ENCODE measurements at regions not wholly inside any gene's neighbourhood (a gene's known extent, or its start where the extent isn't known, plus 50 kb on each side); places are given as distances from the start of the nearest gene placed in this dataset.

- peaks cover 0 to 26% (median 15%) of the 10 kb centered on the region in 11 donors for H3K9me3 ChIP-seq
- no peaks in the 10 kb centered on the region for H3K36me3 ChIP-seq
- ATAC-seq: no peak
- DNase-seq: no peak
- intact Hi-C loops (cut with DNase I): loop anchor here (1.0 to 10.0 kb wide), 13 partner anchors 101 to 914 kb away; no protein-coding TSS in a partner anchor
- no peak overlapping the region for H3K4me3 ChIP-seq
- H3K4me1 ChIP-seq: no peaks in the 10 kb centered on the region
- 75 to 78% methylated on average over 8 of the region's 8 CpGs for WGBS, 2 donors
- H3K27ac ChIP-seq: no peak overlapping the region
- no peak for TF ChIP-seq CTCF (IDR thresholded peaks at IDR 0.05)
- H3K27me3 ChIP-seq: peaks cover 0 to 16% (median 0%) of the 10 kb centered on the region in 7 donors
Observed at GRCh38 chr1:29793653-29794348, 557.5 kb downstream of the PTPRU start.

GRCh38 chr1:29793101-29793546 is 556.8 kb downstream of the PTPRU start:
- H3K4me1 ChIP-seq: no peaks in the 10 kb centered on the region
- no peak overlapping the region for H3K27ac ChIP-seq
- TF ChIP-seq CTCF (IDR thresholded peaks at IDR 0.05): peak; percentile 63 to 85 (median 81)
- H3K4me3 ChIP-seq: no peak overlapping the region
- peak; percentile 55 to 87 (median 79) for ATAC-seq
- intact Hi-C loops (cut with DNase I): loop anchor here (1.0 to 10.0 kb wide), 13 partner anchors 102 to 914 kb away; no protein-coding TSS in a partner anchor
- H3K27me3 ChIP-seq: peaks cover 0 to 16% (median 0%) of the 10 kb centered on the region in 7 donors
- DNase-seq: peak; percentile 71 to 78
- 10 to 11% methylated on average over 8 of the region's 8 CpGs for WGBS, 2 donors
- no peaks in the 10 kb centered on the region for H3K36me3 ChIP-seq
- H3K9me3 ChIP-seq: peaks cover 0 to 26% (median 15%) of the 10 kb centered on the region in 11 donors

- intact Hi-C loops (cut with DNase I): loop anchor here (5.0 to 10.0 kb wide), 11 partner anchors 105 to 917 kb away; no protein-coding TSS in a partner anchor
- Histone ChIP-seq H3K27ac (no peak overlapping the region), H3K4me3 (no peak overlapping the region), H3K36me3 (no peaks in the 10 kb centered on the region), H3K27me3 (peaks cover 0 to 38% (median 3%) of the 10 kb centered on the region in 7 donors), H3K9me3 (peaks cover 0 to 3% (median 0%) of the 10 kb centered on the region in 11 donors), H3K4me1 (no peaks in the 10 kb centered on the region)
- 68 to 70% methylated on average over 6 of the region's 6 CpGs for WGBS, 2 donors
- no peak for TF ChIP-seq CTCF (IDR thresholded peaks at IDR 0.05)
- ATAC-seq: no peak
- no peak for DNase-seq
Observed at GRCh38 chr1:29789910-29790247, 553.6 kb downstream of the PTPRU start.

GRCh38 chr1:29789221-29789909 is 553.0 kb downstream of the PTPRU start:
- TF ChIP-seq CTCF (IDR thresholded peaks at IDR 0.05): no peak
- ATAC-seq (no peak), DNase-seq (no peak)
- Histone ChIP-seq H3K4me3 (no peak overlapping the region), H3K27me3 (peaks cover 0 to 41% (median 3%) of the 10 kb centered on the region in 7 donors), H3K27ac (no peak overlapping the region), H3K9me3 (no peaks in the 10 kb centered on the region), H3K4me1 (no peaks in the 10 kb centered on the region), H3K36me3 (no peaks in the 10 kb centered on the region)
- WGBS, 2 donors: 64 to 66% methylated on average over 10 of the region's 10 CpGs
- intact Hi-C loops (cut with DNase I): loop anchor here in 1 of 10 donors (10.0 kb wide), 1 partner anchor 315 kb away; no protein-coding TSS in a partner anchor

Measured in heart right ventricle (tissue), 16 donors.